ENCODE measurements at regions not wholly inside any gene's neighbourhood (a gene's known extent, or its start where the extent isn't known, plus 50 kb on each side); places are given as distances from the start of the nearest gene placed in this dataset.

DNA sequence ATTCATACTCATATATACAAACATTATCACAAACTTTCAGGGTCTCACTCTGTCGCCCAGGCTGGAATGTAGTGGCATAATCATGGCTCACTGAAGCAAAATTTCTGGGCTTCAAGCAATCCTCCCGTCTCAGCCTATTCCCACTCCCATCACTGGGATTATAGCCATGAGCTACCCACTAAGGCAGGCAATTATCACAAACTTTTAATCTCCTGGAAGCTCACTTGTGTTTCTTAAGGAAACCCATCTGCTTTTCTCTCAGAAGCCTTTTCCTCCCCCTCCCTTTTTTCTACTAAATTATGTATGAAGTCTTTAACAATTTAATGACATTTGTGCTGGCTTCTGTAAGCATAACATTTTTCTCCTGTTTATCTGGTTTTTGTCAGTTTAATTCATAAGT, 170.5 kb downstream of the AREG start:
- TF ChIP-seq, protein P1, sequence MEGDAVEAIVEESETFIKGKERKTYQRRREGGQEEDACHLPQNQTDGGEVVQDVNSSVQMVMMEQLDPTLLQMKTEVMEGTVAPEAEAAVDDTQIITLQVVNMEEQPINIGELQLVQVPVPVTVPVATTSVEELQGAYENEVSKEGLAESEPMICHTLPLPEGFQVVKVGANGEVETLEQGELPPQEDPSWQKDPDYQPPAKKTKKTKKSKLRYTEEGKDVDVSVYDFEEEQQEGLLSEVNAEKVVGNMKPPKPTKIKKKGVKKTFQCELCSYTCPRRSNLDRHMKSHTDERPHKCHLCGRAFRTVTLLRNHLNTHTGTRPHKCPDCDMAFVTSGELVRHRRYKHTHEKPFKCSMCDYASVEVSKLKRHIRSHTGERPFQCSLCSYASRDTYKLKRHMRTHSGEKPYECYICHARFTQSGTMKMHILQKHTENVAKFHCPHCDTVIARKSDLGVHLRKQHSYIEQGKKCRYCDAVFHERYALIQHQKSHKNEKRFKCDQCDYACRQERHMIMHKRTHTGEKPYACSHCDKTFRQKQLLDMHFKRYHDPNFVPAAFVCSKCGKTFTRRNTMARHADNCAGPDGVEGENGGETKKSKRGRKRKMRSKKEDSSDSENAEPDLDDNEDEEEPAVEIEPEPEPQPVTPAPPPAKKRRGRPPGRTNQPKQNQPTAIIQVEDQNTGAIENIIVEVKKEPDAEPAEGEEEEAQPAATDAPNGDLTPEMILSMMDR (IDR thresholded peaks at IDR 0.05; ENCODE audit: insufficient read depth, low read depth, low read length), result no peak
- no peak for TF ChIP-seq EZH2 (IDR thresholded peaks at IDR 0.05; ENCODE audit: insufficient read depth, low read length)
